HL-60 (cell line): ENCODE measurements at regions not wholly inside any gene's neighbourhood (a gene's known extent, or its start where the extent isn't known, plus 50 kb on each side); places are given as distances from the start of the nearest gene placed in this dataset.

Experiments used
- DNase-seq, 2 experiments: peaks; one replicate each; pipeline ENCODE4 v3.0.0-alpha.2; 2010 to 2020; ENCODE audit warnings: low read depth in 1 of 2, low spot score in 1 of 2
- H3K27ac ChIP-seq: fragments of 250-450 bp; sonication (Bioruptor Pico); replicated peaks from 2 replicates; pipeline ENCODE4 v1.5.1; 2020; ENCODE audit warnings: mild to moderate bottlenecking, moderate library complexity
- H3K27me3 ChIP-seq: fragments of 250-450 bp; sonication (Bioruptor Pico); 2 replicates; pipeline ENCODE4 v1.5.1; 2021; ENCODE audit warnings: mild to moderate bottlenecking, moderate library complexity; ENCODE audit not compliant: insufficient read depth, poor library complexity, severe bottlenecking
- H3K4me3 ChIP-seq: replicated peaks from 2 replicates; pipeline ENCODE4 v1.5.1; 2011; ENCODE audit warnings: mild to moderate bottlenecking, control low read depth, low read length; ENCODE audit not compliant: insufficient read depth
- CTCF ChIP-seq: IDR thresholded peaks from one replicate; pipeline ENCODE4 v1.5.1; 2011; ENCODE audit warnings: low read length, control low read depth, inconsistent platforms; ENCODE audit not compliant: insufficient read depth
- GABPA ChIP-seq: IDR thresholded peaks from 2 replicates; pipeline ENCODE4 v1.6.1; 2012; ENCODE audit warnings: low read depth
- POLR2AphosphoS5 ChIP-seq: IDR thresholded peaks from 2 replicates; pipeline ENCODE4 v1.6.1; 2012; ENCODE audit warnings: low read depth
- REST ChIP-seq: IDR thresholded peaks from 2 replicates; pipeline ENCODE4 v1.6.1; 2012; ENCODE audit warnings: low read depth; ENCODE audit not compliant: insufficient replicate concordance
- SPI1 ChIP-seq: IDR thresholded peaks from 2 replicates; pipeline ENCODE4 v1.6.1; 2012; ENCODE audit warnings: low read depth, mild to moderate bottlenecking, borderline replicate concordance

GRCh38 chr12:114769634-114770033, 85.7 kb upstream of the TBX3 start:
- no peak overlapping the region for H3K27ac ChIP-seq
- TF ChIP-seq REST: no peak
- TF ChIP-seq SPI1: no peak
- TF ChIP-seq POLR2AphosphoS5: no peak
- TF ChIP-seq CTCF: no peak
- TF ChIP-seq GABPA: no peak
- no peak overlapping the region for H3K4me3 ChIP-seq
- DNase-seq: no peak
- H3K27me3 ChIP-seq: no peaks in the 10 kb centered on the region

- Histone ChIP-seq H3K27ac (no peak overlapping the region), H3K27me3 (no peaks in the 10 kb centered on the region), H3K4me3 (no peak overlapping the region)
- TF ChIP-seq CTCF (no peak), GABPA (no peak), POLR2AphosphoS5 (no peak), REST (no peak), SPI1 (no peak; the same call in 1 of the 2 replicates)
- no peak for DNase-seq
Observed at GRCh38 chr12:114767906-114768722, 84.1 kb upstream of the TBX3 start.

- no peak for TF ChIP-seq SPI1
- no peak for TF ChIP-seq CTCF
- TF ChIP-seq REST: no peak
- no peak for TF ChIP-seq POLR2AphosphoS5
- TF ChIP-seq GABPA: no peak
- no peak for DNase-seq
- no peaks in the 10 kb centered on the region for H3K27me3 ChIP-seq
- no peak overlapping the region for H3K4me3 ChIP-seq
- no peak overlapping the region for H3K27ac ChIP-seq
Observed at GRCh38 chr12:114767084-114767760, 83.2 kb upstream of the TBX3 start.
